HG02884 (cell line): ENCODE measurements at regions not wholly inside any gene's neighbourhood (a gene's known extent, or its start where the extent isn't known, plus 50 kb on each side); places are given as distances from the start of the nearest gene placed in this dataset.

Experiments used
- ATAC-seq: cut with Tn5 transposase; IDR thresholded peaks from one replicate; pipeline ENCODE4 v1.9.1; 2021; ENCODE audit warnings: mild to moderate bottlenecking, moderate library complexity; ENCODE audit not compliant: unreplicated experiment

DNA sequence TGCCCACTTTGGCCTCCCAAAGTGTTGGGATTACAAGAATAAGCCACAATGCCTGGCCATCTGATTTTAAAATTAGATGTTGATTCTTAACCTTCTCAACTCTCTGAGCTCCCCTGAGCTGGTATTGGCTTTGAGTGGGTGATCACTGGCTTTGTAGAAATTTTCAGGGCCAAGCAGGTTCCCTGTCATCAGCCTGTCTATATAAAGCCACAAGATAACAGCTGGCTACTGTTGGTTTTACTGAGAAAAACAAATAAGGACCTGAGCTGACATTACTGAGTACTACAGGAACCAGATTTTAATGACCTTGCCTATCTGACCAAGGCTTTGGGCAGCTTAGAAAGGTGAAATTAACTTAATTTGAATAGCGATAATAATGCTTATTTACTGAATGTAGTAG, 153.6 kb downstream of the MSX2 start:
- no peak for ATAC-seq

DNA sequence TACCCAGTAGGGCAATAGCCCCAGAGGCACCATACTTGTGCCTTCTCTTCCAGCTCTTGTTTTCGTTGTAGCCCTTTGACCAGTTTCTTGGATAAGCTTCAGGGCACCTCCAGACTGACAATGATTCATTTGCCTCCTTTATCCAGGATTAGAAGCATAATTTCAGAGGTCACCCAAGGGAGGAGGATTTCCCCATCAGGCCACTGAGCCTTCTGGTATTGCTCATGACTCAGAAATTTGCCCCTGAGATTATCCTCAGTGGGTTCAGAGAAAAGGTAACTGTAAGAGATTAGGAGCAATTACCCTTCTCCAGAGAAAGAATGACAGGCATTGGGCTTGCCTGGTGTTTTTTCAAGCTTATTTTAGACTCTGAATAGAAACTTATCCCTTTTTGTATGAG, 147.9 kb downstream of the MSX2 start:
- no peak for ATAC-seq

DNA sequence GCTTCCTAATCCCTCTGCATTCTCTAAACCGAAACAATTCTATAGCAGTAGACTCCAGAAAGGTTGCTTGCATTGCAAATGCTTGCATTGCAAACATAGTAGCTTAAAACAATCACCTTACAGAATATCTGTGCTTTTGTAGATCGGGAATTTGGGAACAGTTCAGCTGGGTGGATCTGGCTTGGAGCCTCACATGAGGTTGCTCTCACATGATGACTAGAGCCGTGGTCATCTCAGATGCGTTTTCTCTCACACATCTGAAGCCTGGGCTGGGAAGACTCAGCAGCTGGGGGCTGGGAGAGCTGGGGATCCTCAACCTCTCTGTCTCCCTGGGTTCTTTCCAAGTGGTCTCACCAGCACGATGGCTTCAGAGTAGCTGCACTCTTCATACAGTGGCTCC, 127.8 kb downstream of the MSX2 start:
- no peak for ATAC-seq

DNA sequence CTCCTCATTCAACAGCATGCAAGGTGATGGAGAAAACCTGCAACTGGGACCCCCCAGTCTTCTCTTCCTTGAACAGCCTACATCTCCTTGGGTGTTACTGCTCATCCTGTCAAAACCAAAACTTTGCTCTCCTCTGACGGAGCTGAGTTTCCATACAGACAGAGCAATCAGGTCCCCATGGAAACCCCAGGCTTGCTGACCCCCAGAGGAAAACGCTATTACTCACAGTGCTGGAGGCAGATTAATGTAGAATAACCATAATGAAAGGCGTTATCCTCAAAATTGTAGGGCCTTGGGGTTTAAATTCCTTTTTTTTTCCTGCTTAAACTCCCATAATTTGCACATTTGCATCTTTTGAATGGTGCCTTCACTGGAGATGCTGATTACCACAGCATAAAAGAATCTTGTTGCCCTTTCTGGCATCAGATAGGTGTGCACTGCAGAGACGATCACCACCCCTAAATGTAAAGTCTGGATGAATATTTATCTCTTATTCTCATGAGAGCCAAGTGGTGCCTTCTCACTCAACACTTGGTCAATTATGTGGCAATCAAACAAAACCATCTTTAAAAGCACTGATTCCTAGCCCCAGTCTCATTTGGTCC, 126.3 kb downstream of the MSX2 start:
- ATAC-seq = no peak

DNA sequence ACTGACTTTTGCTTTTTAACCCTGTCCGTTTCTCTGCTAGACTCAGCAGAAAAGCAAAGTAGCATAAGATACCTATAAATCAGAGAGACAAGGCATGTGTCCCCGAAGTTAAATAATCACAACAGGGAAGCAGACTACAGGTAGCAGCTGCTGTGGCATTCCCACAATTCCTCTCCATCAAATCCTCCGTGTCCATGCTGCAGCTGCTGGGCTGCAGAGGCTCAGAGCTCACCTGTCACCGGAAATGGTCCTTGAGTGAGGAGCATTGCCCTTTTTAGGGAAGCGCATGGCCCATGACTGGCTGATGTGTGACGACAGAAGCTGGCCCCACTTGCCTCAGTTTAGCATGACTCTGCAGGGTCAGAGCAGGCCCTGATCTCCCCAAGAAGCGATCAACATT, 125.0 kb downstream of the MSX2 start:
- ATAC-seq = no peak

DNA sequence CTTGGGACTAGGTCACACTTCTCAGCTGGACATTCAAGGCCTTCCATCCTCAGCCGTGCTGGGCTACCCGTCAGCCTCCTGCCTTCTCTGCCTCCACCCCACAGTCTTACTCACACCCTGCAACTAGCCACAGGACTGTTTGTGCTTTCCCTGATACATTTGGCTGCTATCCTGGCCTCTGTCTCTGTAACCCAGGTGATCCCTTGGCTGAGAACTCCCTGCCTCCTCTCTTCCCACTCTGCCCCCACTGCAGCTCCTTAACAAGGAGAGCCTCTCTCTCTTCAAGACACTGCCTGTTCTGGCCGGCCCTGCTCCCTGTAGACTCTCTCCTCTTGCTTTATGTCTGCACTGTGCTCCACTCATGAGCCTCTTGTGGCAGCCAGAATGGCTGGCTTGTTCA, 120.6 kb downstream of the MSX2 start:
- no peak for ATAC-seq

DNA sequence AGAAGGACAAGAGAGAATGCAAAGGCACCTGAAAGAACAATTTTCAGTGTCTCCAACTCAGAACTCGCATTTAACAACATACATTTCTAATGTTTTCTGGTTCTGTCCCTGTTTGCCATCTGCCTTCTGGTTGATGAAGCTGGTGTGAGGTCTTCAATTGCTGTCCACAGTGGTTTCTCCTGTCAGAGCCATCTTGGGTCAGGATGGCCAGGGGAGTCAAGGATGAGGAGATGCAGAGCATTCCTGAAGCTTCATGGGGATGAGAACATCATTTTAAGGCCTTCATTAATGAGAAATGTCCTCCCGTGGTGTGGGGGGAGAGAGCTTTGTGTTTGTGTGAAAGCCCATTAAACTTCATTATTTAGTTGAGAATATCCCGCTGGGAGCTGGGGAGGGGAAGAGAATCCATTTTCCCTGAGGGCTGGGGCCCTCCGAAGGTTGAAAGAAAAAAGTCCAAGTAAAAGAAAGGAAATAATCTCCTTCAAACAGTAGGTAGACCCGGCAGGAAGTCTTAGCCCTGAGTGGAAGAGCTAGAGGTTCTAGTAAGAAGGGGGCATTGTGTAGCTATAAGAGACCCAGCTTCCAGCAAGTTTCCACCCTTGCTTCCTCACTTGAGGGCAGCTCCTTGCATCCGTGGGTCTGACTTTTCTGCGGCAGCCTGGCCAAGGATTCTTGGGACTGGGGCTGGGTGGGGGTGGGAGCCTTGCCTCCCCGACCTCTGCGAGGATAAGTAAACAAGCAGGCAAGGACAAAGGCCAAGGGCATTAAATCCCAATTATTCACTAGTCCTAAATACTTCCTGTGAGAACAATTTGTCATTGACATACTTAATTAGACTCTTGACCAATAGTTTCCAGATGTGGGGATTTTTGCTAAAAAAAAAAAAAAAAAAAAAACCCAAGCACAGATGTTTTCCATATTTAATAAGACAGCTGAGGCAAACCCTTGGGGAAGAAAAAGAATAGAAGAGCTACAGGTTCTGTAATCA, 119.2 kb downstream of the MSX2 start:
- ATAC-seq = no peak

DNA sequence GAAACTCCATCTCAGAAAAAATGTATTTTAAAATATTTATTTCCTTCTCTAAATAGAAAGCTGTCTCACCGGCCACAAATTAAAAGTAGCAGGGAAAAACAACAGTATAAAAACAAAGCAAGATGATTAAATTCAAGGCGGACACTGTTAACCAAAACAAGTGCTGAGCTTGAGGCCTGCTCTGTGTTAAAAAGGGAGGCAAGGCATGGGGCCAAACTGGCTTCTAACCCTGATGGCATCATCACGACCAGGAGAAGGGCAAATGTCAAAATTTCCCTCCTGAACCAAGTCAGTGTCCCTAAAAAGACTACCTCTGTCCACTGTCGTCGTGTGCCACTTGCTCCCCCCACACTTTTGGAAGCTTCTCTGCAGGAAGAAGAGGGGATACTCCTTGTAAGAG, 116.1 kb downstream of the MSX2 start:
- no peak for ATAC-seq

DNA sequence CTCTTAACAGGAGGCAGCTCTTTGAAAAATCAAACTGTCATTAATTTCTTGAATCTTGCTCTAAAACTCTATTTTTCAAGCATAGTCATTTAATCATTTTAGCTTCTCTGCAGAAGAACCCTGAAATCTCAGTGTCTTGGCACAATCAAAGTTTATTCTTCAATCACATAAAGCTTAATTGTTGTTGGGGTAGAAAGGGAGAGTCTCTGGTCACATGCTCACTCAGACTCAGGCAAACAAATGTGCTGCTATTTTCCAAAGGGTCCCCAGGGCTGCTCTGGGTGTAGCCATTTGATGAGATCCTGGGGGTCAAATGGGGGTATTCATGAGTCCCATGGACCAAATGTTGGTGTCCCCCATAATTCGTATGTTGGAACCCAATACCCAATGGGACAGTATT, 114.8 kb downstream of the MSX2 start:
- ATAC-seq = no peak

DNA sequence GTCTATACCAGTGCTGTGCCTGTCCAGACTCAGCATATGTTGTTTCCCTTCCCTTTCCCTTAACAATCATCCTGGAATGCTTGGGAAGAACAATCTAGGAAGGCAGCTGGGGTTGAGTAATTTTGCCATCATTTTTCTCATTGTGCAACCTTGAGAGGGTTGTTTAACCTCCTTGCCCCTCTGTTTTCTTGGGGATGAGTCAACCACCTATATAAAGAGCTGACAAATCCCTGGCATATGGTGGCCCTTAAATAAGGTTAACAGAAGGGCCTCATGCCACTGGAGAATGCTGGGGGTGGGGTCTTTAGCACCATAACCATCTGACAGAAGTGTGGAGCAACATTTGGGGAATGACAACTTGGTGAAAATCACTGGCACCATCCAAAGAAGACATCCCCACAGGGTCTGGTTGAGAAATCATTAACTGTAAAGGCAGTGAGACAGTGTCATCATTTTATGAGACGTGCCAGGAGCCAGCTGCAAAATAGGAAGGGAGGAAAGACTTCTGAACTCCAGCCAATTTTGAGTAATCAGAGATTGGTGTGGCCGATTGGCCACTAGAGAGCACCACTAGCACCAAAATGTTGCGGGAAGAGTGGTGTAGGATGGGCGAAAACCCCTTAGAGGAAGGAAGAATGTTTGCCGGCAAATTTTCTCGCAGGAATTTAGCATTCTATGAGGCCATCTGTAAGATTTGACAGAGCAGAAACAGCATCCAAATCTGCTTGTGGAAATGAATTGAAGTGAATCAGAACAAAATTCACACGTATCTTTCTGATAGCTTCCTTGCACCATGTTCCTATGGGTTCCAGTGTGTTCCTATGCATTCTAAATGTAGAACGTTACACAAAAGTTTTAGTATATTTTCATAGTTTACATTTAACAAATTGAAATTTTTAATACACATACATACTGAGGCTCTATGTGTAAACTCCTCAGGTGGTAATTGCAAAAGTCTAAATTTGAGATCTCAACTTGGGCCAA, 113.8 kb downstream of the MSX2 start:
- ATAC-seq = no peak

DNA sequence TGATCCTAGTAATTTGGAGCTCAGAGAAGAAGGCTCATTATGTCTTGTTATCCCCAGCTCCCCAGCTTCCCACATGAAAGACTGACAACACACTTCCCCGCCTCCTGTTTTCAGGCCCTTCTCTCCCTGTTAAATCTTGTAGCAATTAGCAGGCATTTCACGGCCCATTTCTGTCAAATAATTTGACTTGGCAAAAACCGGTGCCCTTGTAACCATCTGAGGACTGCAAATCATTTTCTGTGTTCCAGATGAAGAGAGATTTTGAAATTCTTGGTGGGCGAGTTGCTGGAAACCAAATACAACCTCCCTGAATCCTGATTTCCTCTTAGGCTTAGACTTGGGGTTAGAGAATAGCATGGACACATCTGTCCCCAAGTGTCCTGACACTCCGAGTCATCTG, 109.7 kb downstream of the MSX2 start:
- no peak for ATAC-seq

DNA sequence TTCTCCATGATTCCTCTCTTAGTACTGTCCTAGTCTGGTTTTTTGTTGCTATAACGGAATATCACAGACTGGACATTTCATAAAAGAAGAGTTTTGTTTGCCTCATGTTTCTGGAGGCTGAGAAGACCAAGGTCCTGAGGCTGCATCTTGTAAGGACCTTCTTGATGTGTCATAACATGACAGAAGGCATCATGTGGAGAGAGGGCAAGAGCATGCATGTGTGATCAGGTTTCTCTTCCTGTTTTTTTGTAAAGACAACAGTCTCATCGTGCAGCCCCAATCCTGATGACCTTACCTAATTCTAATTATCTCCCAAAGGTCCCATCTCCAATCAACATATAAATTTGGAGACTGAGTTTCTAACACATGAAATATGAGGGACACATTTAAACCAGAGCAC, 108.4 kb downstream of the MSX2 start:
- no peak for ATAC-seq

DNA sequence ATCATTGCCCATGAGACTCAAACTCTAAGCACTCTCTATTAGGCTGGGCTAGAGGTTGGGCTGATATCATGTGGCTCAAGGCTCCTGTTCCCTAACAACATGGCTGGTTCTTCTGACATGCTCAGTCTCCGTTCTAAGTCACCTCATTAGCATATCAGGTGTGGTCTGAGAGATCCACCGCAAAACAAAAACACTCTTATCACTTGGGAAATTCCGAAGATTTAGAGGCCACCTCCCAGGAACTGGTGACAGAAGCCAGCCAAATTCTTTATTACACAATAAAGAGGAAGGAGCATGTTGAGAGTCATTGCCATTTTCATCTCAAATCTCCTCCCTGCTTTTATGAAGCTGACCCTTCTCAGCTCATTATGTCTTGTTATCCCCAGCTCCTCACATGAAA, 107.6 kb downstream of the MSX2 start:
- no peak for ATAC-seq

DNA sequence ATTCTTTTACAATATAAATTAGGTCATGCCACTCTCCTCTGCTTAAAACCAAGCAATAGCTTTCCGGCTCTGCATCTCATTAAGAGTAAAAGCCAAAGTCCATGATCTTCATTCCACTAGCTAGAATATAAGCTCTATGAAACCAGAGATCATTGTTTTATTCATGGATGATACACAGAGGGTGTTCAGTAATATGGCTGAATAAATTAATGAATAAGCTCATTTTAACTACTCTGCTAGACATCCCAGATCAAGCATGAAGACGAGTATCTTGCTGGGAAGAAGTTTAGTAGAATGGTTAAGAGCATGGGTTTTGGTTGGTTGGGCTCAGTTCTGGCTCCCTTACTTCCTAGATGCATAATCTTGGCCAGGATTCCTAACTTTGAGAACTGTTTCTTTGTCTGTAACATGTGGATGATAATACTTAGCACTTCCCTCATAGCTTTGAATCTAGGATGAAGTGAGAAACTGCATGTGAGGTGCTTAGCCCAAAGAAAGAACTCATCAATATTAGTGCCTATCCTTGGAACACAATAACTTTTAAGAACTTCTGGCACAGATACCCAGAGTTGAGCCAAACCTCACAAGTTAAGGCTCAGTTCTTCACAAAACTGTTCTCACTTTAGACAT, 106.8 kb downstream of the MSX2 start:
- no peak for ATAC-seq

DNA sequence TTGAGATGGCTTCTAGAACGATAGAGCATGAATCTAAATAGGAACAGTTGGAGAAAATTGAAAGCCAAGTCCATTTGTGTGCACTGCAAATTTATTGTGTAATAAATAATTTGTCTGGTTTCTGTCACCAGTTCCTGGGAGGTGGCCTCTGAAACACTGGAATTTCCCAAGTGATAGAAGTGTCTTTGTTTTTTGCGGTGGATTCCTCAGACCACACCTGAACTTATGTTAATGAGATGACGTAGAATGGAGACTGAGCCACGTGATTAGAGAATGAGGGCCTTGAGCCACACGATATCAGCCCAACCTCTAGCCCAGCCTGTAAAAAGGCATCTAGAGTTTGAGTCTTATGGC, 105.1 kb downstream of the MSX2 start:
- no peak for ATAC-seq

DNA sequence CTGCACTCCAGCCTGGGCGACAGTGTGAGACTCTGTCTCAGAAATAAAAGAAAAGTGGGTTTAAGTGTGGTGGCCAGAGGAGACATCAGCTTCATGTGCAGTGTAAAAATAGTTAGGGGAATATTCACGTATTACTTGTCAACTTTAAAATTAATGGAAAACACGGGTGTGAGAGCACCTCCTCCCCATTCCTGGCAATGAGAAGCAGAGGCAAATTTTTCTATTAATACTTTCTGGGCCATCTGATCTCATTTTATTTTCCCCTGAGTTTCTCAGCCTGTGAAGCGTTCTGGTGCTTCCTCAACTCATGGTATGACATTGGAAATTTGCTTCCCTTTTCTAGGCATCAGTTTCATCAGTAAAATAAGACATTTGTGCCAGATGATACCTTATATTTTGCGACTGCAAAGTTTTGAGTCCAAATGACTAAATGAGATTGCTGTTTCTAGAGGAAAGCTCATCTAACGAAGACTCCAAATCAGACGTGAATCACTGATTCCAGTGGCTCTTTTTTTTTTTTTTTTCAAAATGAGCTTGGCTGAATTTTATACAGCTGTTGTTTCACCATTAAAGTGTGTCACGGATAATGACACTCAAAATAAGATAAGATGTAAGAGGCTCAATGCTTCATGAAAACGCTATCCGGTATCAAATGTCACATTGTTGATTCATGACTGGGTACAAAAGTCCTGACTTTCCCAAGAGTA, 104.6 kb downstream of the MSX2 start:
- no peak for ATAC-seq

DNA sequence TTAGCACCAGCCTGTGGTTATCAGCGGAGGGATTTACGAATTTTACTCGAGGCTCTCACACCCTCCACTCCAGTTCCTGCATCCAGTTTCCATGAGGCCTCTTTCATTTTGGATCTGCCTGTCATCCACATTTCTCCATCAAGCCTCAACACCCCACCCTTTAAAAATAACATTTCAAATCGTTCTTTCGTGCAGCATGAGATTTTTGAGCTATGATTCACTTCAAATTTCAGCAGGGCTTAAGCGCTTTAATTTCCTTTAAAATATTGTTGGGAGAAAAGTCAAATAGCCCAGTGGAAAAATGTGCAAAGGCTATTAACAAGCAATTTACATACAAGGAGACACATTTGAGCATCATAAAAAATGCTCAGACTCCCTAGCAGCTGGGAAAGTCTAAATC, 103.2 kb downstream of the MSX2 start:
- no peak for ATAC-seq

DNA sequence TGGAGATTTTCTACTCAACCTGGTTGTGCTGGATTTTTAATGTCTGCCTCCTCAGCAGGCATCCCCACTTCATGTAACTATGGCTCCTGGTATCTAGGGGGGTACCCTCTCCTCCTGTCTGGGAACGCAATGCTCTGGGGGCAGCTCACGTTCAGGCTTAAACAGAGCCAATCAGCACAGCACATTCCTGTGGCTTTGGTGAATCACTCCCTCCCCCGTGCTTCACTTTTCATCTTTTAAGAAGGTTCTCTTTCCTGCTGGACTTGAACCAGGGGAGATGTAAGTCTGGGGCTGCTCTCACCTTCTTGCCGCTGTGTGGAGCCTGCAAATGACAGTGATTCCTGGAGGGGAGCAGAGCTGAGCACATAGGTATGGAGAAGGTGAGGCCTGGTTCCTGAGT, 101.2 kb downstream of the MSX2 start:
- ATAC-seq = no peak

DNA sequence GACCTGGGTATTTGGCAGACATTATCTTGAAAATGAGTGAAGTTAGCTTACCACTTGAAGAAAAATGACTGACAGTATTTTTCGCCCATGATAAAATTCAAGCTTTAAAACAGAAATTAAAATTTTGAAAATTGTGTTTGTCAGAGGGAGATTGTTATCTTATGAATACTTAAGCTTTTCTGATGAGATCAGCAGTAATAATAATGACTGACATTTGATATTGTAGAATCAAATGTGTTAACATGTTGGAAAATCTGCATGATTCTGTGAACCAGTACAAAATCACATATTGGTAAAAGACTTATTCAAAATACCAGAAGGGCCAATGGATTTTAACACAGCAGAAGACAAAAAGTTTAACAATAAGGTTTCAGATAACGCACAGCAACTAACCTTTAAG, 94.0 kb downstream of the MSX2 start:
- no peak for ATAC-seq

DNA sequence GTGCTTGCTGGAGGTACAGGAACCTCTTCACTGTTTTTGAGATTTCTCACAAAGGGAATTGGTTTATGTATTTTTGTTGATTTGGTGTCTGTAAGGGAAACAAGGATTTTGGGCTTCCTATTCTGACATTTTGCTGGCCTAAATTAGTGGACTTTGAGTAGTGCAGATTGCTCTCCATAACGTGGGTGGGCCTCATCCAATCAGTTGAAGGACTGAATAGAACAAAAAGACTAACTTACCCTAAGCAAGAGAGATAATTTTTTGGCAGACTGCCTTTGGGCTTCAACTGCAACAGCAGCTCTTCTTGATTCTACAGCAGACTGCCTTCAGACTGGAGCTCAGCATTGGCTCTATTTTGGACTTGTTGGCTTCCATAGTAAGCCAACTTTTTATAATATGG, 93.2 kb downstream of the MSX2 start:
- ATAC-seq = no peak
